Vagina (tissue), 2 donors: ENCODE measurements at regions not wholly inside any gene's neighbourhood (a gene's known extent, or its start where the extent isn't known, plus 50 kb on each side); places are given as distances from the start of the nearest gene placed in this dataset.

ENCODE experiments used
- DNase-seq, 2 donors: peaks; one replicate each; pipeline ENCODE4 v3.0.0-alpha.2; 2017; ENCODE audit errors: extremely low spot score in 2 of 2
- H3K27ac ChIP-seq: fragments of 200-600 bp; sonication (generic); one replicate; pipeline ENCODE4 v1.5.1; 2019
- H3K27me3 ChIP-seq: fragments of 200-600 bp; sonication (generic); one replicate; pipeline ENCODE4 v1.5.1; 2019
- H3K36me3 ChIP-seq, 2 donors: fragments of 200-600 bp; sonication (generic); one replicate each; pipeline ENCODE4 v1.5.1; 2017 to 2019
- H3K4me1 ChIP-seq: fragments of 200-600 bp; sonication (generic); one replicate; pipeline ENCODE4 v1.5.1; 2019
- H3K4me3 ChIP-seq, 2 donors: fragments of 200-600 bp; sonication (generic); 1 replicate in 1 of 2; 2 replicates in 1 of 2; pipeline ENCODE4 v1.5.1; 2016 to 2019
- H3K9me3 ChIP-seq: fragments of 200-600 bp; sonication (generic); one replicate; pipeline ENCODE4 v1.5.1; 2019
- CTCF ChIP-seq, 3 experiments: fragments of 450-650 bp in 2 of 3; fragments of 200-600 bp in 1 of 3; sonication (generic) in 1 of 3; IDR thresholded peaks; one replicate each; pipeline ENCODE4 v1.5.1; 2017 to 2019; ENCODE audit warnings: antibody characterized with exemption in 3 of 3, mild to moderate bottlenecking in 2 of 3, moderate library complexity in 2 of 3
- POLR2A ChIP-seq, 2 donors: fragments of 450-650 bp; IDR thresholded peaks; one replicate each; pipeline ENCODE4 v1.6.1; 2017; ENCODE audit warnings: antibody characterized with exemption in 2 of 2, mild to moderate bottlenecking in 2 of 2, moderate library complexity in 2 of 2
- POLR2AphosphoS5 ChIP-seq, 2 donors: sonication (generic); formaldehyde crosslinking; IDR thresholded peaks; one replicate each; pipeline ENCODE4 v1.9.0; 2017; ENCODE audit warnings: antibody characterized with exemption in 2 of 2, mild to moderate bottlenecking in 2 of 2, low read depth in 1 of 2; ENCODE audit not compliant: insufficient read depth in 1 of 2
- intact Hi-C: fragments of 100-400 bp; cut with DNase I; formaldehyde crosslinking; loops from one replicate; pipeline ENCODE4 v1.15.1; 2023

GRCh38 chr9:118128313-118128712, 424.1 kb downstream of the TLR4 start:
- intact Hi-C loops, result no loop called here
- no peak overlapping the region for H3K4me3 ChIP-seq
- no peaks in the 10 kb centered on the region for H3K9me3 ChIP-seq
- DNase-seq, result no peak
- H3K27me3 ChIP-seq, result no peaks in the 10 kb centered on the region
- H3K27ac ChIP-seq, result no peak overlapping the region
- TF ChIP-seq POLR2A (IDR thresholded peaks at IDR 0.05), result no peak
- no peak for TF ChIP-seq CTCF (IDR thresholded peaks at IDR 0.05)
- H3K4me1 ChIP-seq, result no peaks in the 10 kb centered on the region
- no peaks in the 10 kb centered on the region for H3K36me3 ChIP-seq

GRCh38 chr9:118129541-118129940, 425.3 kb downstream of the TLR4 start:
- H3K27ac ChIP-seq, result no peak overlapping the region
- H3K4me3 ChIP-seq, result no peak overlapping the region
- H3K9me3 ChIP-seq, result no peaks in the 10 kb centered on the region
- intact Hi-C loops, result no loop called here
- H3K36me3 ChIP-seq, result no peaks in the 10 kb centered on the region
- no peaks in the 10 kb centered on the region for H3K27me3 ChIP-seq
- no peaks in the 10 kb centered on the region for H3K4me1 ChIP-seq
- TF ChIP-seq POLR2AphosphoS5 (IDR thresholded peaks at IDR 0.05; ENCODE audit: insufficient read depth in 1 of 2, low read depth in 1 of 2), result no peak
- no peak for TF ChIP-seq POLR2A (IDR thresholded peaks at IDR 0.05)
- no peak for TF ChIP-seq CTCF (IDR thresholded peaks at IDR 0.05)
- DNase-seq, result no peak

- no peak overlapping the region for H3K27ac ChIP-seq
- intact Hi-C loops, result no loop called here
- no peaks in the 10 kb centered on the region for H3K27me3 ChIP-seq
- H3K9me3 ChIP-seq, result no peaks in the 10 kb centered on the region
- no peak for TF ChIP-seq POLR2A (IDR thresholded peaks at IDR 0.05)
- TF ChIP-seq CTCF (IDR thresholded peaks at IDR 0.05), result no peak
- TF ChIP-seq POLR2AphosphoS5 (IDR thresholded peaks at IDR 0.05; ENCODE audit: insufficient read depth in 1 of 2, low read depth in 1 of 2), result no peak
- H3K36me3 ChIP-seq, result no peaks in the 10 kb centered on the region
- no peaks in the 10 kb centered on the region for H3K4me1 ChIP-seq
- DNase-seq, result no peak
- H3K4me3 ChIP-seq, result no peak overlapping the region
These were observed 444.8 kb downstream of the TLR4 start for GRCh38 chr9:118148990-118149389.

GRCh38 chr9:118156846-118157245, 452.6 kb downstream of the TLR4 start:
- H3K4me1 ChIP-seq, result no peaks in the 10 kb centered on the region

GRCh38 chr9:118162716-118163115, 458.5 kb downstream of the TLR4 start:
- Histone ChIP-seq H3K27ac (no peak overlapping the region), H3K9me3 (no peaks in the 10 kb centered on the region), H3K27me3 (no peaks in the 10 kb centered on the region), H3K36me3 (no peaks in the 10 kb centered on the region), H3K4me1 (no peaks in the 10 kb centered on the region), H3K4me3 (no peak overlapping the region)
- intact Hi-C loops, result no loop called here
- no peak for TF ChIP-seq POLR2A (IDR thresholded peaks at IDR 0.05)
- DNase-seq, result no peak

More at GRCh38 chr9:118156846-118157245, 452.6 kb downstream of the TLR4 start:
- Histone ChIP-seq H3K27ac (no peak overlapping the region), H3K27me3 (no peaks in the 10 kb centered on the region), H3K4me3 (no peak overlapping the region), H3K9me3 (no peaks in the 10 kb centered on the region), H3K36me3 (no peaks in the 10 kb centered on the region)
- intact Hi-C loops, result no loop called here
- TF ChIP-seq POLR2A (IDR thresholded peaks at IDR 0.05) (no peak), CTCF (IDR thresholded peaks at IDR 0.05) (no peak), POLR2AphosphoS5 (IDR thresholded peaks at IDR 0.05; ENCODE audit: insufficient read depth in 1 of 2, low read depth in 1 of 2) (no peak)
- no peak for DNase-seq

GRCh38 chr9:118163751-118164150, 459.5 kb downstream of the TLR4 start:
- intact Hi-C loops, result no loop called here
- Histone ChIP-seq H3K4me3 (no peak overlapping the region), H3K27me3 (no peaks in the 10 kb centered on the region), H3K27ac (no peak overlapping the region), H3K4me1 (no peaks in the 10 kb centered on the region), H3K9me3 (no peaks in the 10 kb centered on the region), H3K36me3 (no peaks in the 10 kb centered on the region)
- no peak for DNase-seq
- TF ChIP-seq CTCF (IDR thresholded peaks at IDR 0.05), result no peak
- no peak for TF ChIP-seq POLR2AphosphoS5 (IDR thresholded peaks at IDR 0.05; ENCODE audit: insufficient read depth in 1 of 2, low read depth in 1 of 2)
- TF ChIP-seq POLR2A (IDR thresholded peaks at IDR 0.05), result no peak
